ENCODE measurements at regions not wholly inside any gene's neighbourhood (a gene's known extent, or its start where the extent isn't known, plus 50 kb on each side); places are given as distances from the start of the nearest gene placed in this dataset.
"Not testable (repeated sequence)": the region's sequence is repeated elsewhere in the genome, so short reads cannot be mapped to it uniquely, and the experiment has no call there.

DNA sequence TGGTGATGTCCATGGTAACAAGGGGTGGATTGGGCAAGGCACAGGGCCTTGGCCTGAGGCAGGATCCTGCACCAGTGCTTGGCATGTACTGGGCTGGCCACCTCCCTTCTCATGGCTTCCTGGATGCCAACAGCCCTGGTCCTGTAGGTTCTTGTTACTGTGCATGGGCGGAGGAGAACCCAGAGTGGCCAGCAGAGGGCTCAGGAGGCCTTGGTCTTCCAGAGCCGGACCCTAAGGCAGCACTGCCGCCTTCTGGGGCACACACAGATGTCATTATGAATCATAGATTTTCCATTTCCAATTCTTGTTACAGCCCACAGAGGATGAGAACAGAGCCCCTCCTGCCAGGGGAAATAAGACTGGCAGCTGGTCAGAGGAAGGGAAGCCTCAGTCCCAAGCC lies 122.7 kb downstream of the ZNF267 start:
- not testable (repeated sequence) for TF ChIP-seq CTCF (IDR thresholded peaks at IDR 0.05; ENCODE audit: low read length); EZH2 (IDR thresholded peaks at IDR 0.05; ENCODE audit: borderline replicate concordance, low read length)

Measured in OCI-LY1 (cell line).